SJSA1 (cell line): ENCODE measurements at regions not wholly inside any gene's neighbourhood (a gene's known extent, or its start where the extent isn't known, plus 50 kb on each side); places are given as distances from the start of the nearest gene placed in this dataset.

Experiments used
- DNase-seq, 2 experiments: peaks; one replicate each; pipeline ENCODE4 v3.0.0-alpha.2; 2015 to 2020; ENCODE audit warnings: low spot score in 2 of 2, low read depth in 1 of 2
- H3K27ac ChIP-seq: fragments of 250-450 bp; sonication (Bioruptor Pico); 2 replicates; pipeline ENCODE4 v1.5.1; 2020; ENCODE audit warnings: mild to moderate bottlenecking, moderate library complexity
- H3K27me3 ChIP-seq: fragments of 250-450 bp; sonication (Bioruptor Pico); replicated peaks from 2 replicates; pipeline ENCODE4 v1.5.1; 2020; ENCODE audit warnings: mild to moderate bottlenecking, moderate library complexity
- H3K36me3 ChIP-seq: fragments of 250-450 bp; sonication (Bioruptor Pico); 2 replicates; pipeline ENCODE4 v1.5.1; 2020; ENCODE audit warnings: mild to moderate bottlenecking
- H3K4me1 ChIP-seq: fragments of 250-450 bp; sonication (Bioruptor Pico); replicated peaks from 2 replicates; pipeline ENCODE4 v1.6.1; 2021; ENCODE audit warnings: mild to moderate bottlenecking
- H3K4me3 ChIP-seq: fragments of 250-450 bp; sonication (Bioruptor Pico); 2 replicates; pipeline ENCODE4 v1.5.1; 2020; ENCODE audit warnings: mild to moderate bottlenecking
- H3K9me3 ChIP-seq: fragments of 250-450 bp; sonication (Bioruptor Pico); replicated peaks from 2 replicates; pipeline ENCODE4 v1.5.1; 2020; ENCODE audit warnings: mild to moderate bottlenecking

DNA sequence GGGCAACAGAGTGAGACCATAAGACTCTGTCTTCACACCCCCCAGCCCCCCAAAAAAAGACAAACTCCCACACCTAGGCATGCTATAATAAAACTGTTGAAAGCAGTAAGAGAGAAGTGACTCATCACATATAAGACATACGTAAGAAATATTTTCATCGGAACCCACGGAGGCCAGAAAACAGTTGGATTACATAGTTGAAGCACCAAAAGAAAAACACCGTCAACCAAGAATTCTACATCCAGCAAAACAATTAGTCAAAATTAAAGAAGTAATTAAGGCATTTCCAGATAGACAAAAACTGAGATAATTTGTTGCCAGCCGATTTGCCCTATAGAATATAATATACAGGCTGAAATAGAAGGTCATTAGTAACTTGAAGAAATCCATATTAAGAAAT lies 128.7 kb downstream of the VAPA start:
- Histone ChIP-seq H3K27me3 (no peaks in the 10 kb centered on the region), H3K4me3 (no peak overlapping the region), H3K4me1 (peaks cover 13% of the 10 kb centered on the region), H3K9me3 (no peaks in the 10 kb centered on the region), H3K36me3 (no peaks in the 10 kb centered on the region), H3K27ac (no peak overlapping the region)
- no peak for DNase-seq

DNA sequence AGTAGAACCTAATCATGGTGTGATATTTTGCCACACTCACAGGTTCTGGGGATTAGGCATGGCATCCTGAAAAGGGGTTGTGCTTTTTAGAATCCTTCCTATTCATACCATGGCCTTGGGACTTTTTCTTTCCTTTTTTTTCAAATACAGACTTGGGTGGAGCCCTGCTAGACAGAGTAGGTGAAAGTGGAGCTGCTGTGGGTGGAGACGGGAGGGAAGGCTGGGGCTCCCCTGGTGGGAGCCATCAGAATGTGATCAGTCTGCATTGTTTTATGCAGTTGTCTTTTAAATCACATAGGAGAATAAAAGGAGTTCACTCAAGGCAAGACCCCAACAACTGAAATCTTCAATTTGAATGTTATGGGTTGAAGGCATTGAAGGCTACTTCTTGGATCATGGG lies 130.2 kb downstream of the VAPA start:
- no peaks in the 10 kb centered on the region for H3K27me3 ChIP-seq
- DNase-seq, result no peak
- no peak overlapping the region for H3K27ac ChIP-seq
- no peaks in the 10 kb centered on the region for H3K36me3 ChIP-seq
- H3K4me3 ChIP-seq, result no peak overlapping the region
- H3K9me3 ChIP-seq, result no peaks in the 10 kb centered on the region
- peaks cover 25% of the 10 kb centered on the region for H3K4me1 ChIP-seq

DNA sequence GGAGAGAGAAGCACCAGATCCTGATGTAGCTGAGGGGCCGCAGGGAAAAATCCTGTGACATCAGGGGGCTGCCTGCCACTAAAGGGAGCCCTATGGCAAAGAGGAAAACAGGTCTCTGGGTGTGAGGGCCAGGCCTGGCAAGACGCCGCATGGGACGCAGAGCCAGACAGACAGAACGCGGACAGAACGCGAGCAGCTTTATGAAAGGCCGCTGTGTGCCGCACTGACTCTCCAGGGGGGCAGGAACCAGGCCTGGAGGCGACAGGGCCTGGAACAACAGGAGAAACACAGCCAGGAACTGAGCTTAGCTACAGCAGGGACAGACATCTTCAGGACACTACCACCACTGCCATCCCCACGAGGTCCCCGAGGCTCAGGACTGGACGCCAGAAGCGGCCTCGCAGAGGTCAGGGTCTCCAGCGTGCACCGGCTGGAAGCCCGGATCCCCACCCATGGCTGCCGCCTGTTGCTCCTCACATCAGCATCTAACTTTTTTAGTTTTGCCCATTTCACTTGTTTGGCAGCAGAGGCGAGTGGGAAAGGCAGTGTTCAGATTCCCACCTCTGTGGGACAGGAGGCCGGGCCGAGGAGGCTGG lies 131.6 kb downstream of the VAPA start:
- no peak for DNase-seq
- H3K36me3 ChIP-seq, result no peaks in the 10 kb centered on the region
- H3K4me1 ChIP-seq, result peaks cover 29% of the 10 kb centered on the region
- no peak overlapping the region for H3K27ac ChIP-seq
- H3K27me3 ChIP-seq, result no peaks in the 10 kb centered on the region
- no peak overlapping the region for H3K4me3 ChIP-seq
- no peaks in the 10 kb centered on the region for H3K9me3 ChIP-seq

DNA sequence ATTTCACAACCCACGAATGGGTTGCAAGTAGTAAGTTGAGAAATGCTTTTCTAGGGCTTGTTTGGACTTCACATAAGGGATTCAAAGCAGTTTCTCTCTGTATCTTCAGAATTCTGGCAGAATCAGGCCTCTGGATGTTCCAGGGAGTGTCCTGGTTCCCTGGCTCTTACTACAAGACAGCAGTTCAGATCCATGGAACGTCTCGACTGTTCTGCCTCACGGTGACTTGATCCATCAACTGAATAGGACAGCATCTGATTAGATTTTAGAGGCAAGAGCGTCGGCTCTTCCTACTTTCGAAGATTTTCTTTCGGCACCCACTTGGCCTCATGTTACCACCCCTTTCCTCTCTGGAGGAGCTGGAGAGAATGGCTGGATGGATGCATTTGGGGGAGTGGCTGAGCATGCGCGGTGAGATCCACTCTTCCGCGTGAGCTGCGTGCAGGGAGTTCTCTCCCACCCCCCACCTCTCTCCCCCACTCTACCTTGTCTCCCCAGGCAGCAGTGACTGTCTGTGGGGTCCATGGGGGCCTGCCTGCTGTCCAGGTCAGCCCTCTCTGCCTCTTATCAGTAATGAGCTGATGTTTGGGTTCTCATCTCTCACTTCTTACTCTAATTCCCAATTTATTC lies 132.5 kb downstream of the VAPA start:
- no peaks in the 10 kb centered on the region for H3K9me3 ChIP-seq
- peaks cover 29% of the 10 kb centered on the region for H3K4me1 ChIP-seq
- DNase-seq, result no peak
- H3K27ac ChIP-seq, result peak overlapping the region; percentile 72
- no peaks in the 10 kb centered on the region for H3K36me3 ChIP-seq
- H3K4me3 ChIP-seq, result no peak overlapping the region
- no peaks in the 10 kb centered on the region for H3K27me3 ChIP-seq

DNA sequence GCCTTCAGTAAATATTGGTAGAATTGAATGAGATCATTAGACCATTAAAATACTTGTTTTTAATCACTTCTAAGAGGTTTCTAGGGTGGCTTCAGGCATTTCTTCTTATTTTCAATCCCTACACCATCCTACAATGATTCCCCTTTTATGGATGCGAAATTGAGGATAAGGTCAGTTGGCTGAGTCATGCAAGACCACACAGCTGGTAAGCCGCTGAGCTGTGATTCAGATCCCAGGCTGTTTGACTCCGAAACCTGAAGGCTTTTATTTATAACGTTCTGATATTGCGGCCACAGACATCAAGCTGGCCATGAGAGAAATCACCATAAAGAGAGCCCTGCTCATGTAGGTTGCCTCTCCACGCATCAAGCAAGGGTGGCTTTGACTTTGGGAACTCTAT lies 133.4 kb downstream of the VAPA start:
- peak; percentile 85 to 90 for DNase-seq
- peaks cover 38% of the 10 kb centered on the region for H3K4me1 ChIP-seq
- 0 out of 2 replicates have a peak overlapping the region, but pooled peaks have one; percentile 1 for H3K4me3 ChIP-seq
- no peaks in the 10 kb centered on the region for H3K36me3 ChIP-seq
- H3K9me3 ChIP-seq, result no peaks in the 10 kb centered on the region
- peak overlapping the region; percentile 72 for H3K27ac ChIP-seq
- H3K27me3 ChIP-seq, result no peaks in the 10 kb centered on the region

DNA sequence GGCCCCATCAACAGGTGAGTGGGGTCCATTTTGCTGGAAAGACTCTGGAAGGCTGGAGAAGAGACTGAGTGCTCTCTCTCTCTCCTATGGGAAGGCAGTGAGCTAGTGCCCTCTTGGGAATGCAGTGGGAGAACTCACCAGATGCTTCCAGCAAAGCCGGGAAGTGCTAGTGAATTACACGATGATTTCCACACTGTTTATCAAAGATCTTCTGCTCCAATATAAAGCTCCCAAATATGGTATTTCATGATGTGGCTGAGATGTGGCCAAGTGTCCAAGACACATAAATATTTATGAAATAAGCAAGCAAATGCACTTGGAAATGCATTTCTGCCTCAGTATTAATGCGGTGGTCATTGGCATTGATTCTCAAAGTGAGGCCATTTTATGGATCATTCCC lies 135.9 kb downstream of the VAPA start:
- H3K36me3 ChIP-seq, result no peaks in the 10 kb centered on the region
- H3K27me3 ChIP-seq, result no peaks in the 10 kb centered on the region
- H3K9me3 ChIP-seq, result no peaks in the 10 kb centered on the region
- no peak for DNase-seq
- H3K4me3 ChIP-seq, result no peak overlapping the region
- H3K27ac ChIP-seq, result no peak overlapping the region
- peaks cover 48% of the 10 kb centered on the region for H3K4me1 ChIP-seq

DNA sequence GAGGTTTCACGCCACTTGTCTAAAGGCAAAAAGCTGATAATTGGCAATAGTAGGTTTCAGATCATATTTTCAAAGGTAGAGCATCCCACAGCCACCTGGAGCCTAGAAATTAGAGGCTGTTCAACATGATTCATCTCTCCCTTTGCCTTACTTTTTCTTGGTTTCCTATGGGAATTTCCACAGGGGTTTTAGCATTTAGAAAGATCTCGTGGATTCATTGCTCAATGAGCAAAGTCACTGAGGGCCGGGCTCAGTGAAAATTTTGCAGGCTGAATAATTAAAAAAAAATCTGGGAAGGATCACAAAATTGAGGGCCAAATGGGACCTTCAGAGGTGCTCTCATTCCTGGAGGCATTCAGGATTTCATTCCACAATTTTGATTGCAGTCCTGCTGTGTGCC lies 137.1 kb downstream of the VAPA start:
- Histone ChIP-seq H3K9me3 (no peaks in the 10 kb centered on the region), H3K27ac (no peak overlapping the region), H3K4me3 (no peak overlapping the region), H3K4me1 (peaks cover 48% of the 10 kb centered on the region), H3K27me3 (no peaks in the 10 kb centered on the region), H3K36me3 (no peaks in the 10 kb centered on the region)
- no peak for DNase-seq

DNA sequence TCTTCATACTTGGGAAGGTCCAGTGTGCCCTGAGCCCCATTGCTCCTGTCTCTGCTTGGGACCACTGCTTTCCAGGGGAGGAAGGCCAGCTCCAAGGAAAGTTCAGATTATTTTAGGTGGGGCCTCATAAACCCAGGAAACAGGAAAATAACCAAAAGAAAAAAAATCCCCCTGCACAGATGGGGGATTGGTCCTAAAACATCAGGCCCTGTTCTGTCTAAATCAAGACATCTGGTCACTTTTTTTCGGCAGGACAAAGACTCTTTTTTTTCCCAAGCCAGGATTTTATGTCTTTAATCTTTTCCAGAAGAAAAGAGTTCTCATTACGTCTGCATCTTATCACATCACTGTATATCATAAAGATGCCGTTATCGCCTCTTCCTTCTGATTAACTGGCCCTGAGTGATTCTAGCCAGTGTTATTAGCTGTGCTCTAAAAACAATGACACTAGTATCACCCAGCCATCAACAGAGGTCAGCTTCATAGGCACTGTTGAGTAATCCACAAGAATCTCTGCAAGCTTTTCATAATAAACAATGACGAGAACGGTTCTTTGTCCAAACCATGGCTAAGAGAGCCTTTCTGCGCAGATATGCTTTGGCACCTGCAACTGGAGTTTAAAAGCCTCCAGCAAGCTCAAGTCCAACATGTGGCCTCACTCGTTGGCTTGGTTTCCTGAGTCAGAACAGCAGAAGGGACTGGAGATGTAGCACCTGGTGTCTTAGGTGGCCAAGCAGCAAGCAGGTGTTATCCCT lies 138.2 kb downstream of the VAPA start:
- H3K9me3 ChIP-seq, result no peaks in the 10 kb centered on the region; the same call in 1 of the 2 replicates
- no peak overlapping the region for H3K4me3 ChIP-seq
- no peaks in the 10 kb centered on the region for H3K27me3 ChIP-seq
- peak; percentile 69 to 77 for DNase-seq
- no peak overlapping the region for H3K27ac ChIP-seq
- peaks cover 46% of the 10 kb centered on the region for H3K4me1 ChIP-seq
- no peaks in the 10 kb centered on the region for H3K36me3 ChIP-seq

DNA sequence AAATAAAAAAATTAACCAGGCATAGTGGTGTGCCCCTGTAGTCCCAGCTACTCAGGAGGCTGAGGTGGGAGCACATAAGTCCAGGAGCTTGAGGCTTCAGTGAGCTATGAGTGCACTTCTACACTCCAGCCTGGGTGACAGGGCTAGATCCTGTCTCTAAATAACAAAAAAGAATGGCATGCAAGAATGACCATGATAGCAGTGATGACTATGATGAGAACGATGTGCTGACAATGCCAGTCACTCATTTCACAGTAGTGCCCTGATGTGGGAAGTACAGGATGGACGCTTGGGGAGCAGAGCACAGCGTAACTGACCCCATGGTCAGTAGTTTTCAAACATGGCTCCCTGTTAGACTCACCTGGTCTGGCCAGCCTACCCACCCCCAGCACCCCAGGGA lies 139.1 kb downstream of the VAPA start:
- Histone ChIP-seq H3K4me1 (peaks cover 46% of the 10 kb centered on the region), H3K36me3 (no peaks in the 10 kb centered on the region), H3K9me3 (no peaks in the 10 kb centered on the region; the same call in 1 of the 2 replicates), H3K4me3 (no peak overlapping the region), H3K27ac (no peak overlapping the region), H3K27me3 (no peaks in the 10 kb centered on the region)
- DNase-seq, result peak in 1 of 2 experiments; percentile 25

DNA sequence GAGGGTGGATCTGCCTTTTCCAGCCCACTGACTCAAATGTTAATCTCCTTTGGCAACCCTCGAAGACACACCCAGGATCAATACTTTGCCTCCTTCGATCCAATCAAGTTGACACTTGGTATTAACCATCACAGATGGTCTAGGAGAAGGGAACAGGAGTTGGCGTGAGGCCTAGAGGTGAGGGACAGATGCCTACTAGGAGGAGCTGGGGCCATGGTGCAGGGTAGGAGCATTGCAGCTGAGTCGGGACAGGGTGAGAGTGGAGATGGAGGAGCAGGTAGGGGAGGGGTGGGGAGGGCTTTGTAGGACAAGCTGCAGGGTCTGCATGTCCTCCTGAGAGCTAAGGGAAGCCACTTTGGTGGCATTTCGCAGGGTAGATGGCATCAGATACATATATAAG lies 140.0 kb downstream of the VAPA start:
- Histone ChIP-seq H3K4me1 (peaks cover 48% of the 10 kb centered on the region), H3K9me3 (no peaks in the 10 kb centered on the region; the same call in 1 of the 2 replicates), H3K4me3 (no peak overlapping the region), H3K36me3 (no peaks in the 10 kb centered on the region), H3K27ac (no peak overlapping the region), H3K27me3 (no peaks in the 10 kb centered on the region)
- DNase-seq, result no peak

DNA sequence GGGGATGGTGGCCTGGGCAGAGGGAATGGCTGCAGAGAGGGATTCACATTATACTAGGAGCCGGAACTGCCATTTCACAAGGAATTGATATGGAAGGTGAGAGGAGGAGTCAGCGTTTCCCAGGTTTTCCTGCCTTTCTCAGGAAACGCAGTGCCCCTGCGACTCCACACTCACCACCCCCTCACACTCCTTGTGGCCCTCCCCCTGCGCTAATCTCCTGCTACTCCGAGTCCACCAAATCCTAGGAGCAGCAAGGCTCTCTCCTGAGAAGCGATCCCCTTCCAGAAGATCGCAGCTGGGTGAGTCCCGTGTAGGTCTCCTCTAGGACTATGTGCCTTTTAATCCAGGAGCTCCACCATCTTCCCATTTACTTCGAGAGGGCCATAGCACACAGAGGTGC lies 140.6 kb downstream of the VAPA start:
- no peak for DNase-seq
- Histone ChIP-seq H3K9me3 (no peaks in the 10 kb centered on the region; the same call in 1 of the 2 replicates), H3K4me3 (no peak overlapping the region), H3K4me1 (peaks cover 53% of the 10 kb centered on the region), H3K36me3 (no peaks in the 10 kb centered on the region), H3K27me3 (no peaks in the 10 kb centered on the region), H3K27ac (no peak overlapping the region)

DNA sequence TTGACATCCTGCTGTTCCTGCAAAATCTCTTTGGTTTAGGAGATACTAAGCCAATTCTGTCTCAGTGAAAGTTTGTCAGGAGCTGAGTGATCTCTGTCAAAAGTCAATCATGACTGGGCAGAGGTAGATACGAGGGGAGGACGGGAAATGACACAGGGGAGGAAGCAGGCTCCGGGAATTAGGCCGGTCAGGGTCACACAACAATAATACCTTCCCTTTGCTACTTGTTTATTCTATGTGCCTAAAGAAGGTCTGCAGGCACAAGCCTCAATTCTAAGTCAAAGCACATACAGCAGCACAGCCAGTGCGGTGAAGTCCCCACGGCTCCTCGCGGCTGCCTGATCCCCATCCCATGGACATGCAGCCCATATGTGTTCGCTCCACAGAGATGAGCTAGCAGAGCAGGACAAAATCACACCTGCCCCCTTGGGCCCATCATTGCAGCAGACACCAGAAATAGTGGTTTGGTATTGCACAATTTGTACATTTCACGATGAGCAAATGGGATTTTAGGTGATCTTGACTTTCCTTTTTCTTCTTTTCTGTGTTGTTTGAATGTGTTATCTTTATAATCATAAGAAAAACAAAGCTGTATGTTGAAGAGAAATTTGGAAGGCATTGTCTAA lies 141.4 kb downstream of the VAPA start:
- DNase-seq, result no peak
- H3K27ac ChIP-seq, result no peak overlapping the region
- H3K27me3 ChIP-seq, result no peaks in the 10 kb centered on the region
- H3K36me3 ChIP-seq, result no peaks in the 10 kb centered on the region
- peaks cover 58% of the 10 kb centered on the region for H3K4me1 ChIP-seq
- no peak overlapping the region for H3K4me3 ChIP-seq
- H3K9me3 ChIP-seq, result no peaks in the 10 kb centered on the region; the same call in 1 of the 2 replicates

DNA sequence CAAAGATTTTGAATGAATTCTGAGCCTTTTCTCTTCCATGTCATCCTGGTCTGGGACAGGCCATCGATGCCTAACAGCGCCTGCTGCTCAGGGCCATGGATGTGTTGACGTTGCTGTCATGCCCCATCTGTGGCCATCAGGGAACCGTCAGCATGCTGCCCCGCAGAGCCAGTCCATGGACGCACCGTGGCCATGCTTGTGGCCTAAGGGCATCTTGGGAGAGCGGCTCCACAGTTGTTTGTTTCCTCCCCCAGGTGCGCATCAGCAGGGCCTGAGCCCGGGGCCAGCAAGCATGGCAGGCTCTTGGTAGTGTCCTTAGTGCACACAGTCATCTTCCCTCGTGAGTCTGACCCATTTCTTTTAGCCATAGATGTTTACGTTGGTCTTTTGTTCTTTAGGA lies 142.7 kb downstream of the VAPA start:
- Histone ChIP-seq H3K4me1 (peaks cover 61% of the 10 kb centered on the region), H3K27ac (peak overlapping the region; percentile 96), H3K27me3 (no peaks in the 10 kb centered on the region), H3K9me3 (no peaks in the 10 kb centered on the region; the same call in 1 of the 2 replicates), H3K4me3 (no peak overlapping the region), H3K36me3 (no peaks in the 10 kb centered on the region)
- DNase-seq, result no peak

DNA sequence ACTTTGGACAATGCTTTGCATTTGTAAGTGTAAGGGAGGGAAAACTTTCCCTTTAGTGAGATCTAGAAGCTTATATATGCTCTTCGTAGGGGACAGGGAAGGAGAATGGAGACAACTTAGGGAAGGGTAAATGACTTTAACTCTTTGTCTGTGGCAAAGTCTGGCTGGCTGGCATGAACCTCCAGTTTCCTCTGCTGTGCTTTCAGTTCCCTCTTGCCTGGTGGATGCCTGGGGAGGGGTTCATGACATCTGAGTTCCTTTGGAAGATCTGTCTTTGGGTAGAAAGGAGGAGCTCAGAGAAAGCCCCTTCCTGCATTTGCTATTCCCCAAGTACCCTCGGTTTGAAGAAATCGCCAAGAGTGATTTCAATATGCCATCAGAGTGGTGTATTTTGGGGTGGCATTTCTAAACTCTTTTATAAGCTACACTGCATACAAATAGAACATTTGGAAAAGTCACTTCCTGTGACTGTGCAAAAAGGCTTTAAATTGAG lies 143.6 kb downstream of the VAPA start:
- no peak for DNase-seq
- Histone ChIP-seq H3K27ac (peak overlapping the region; percentile 96), H3K4me1 (peaks cover 52% of the 10 kb centered on the region), H3K9me3 (no peaks in the 10 kb centered on the region; the same call in 1 of the 2 replicates), H3K4me3 (no peak overlapping the region), H3K36me3 (no peaks in the 10 kb centered on the region), H3K27me3 (no peaks in the 10 kb centered on the region)
